IMR-90 (cell line): ENCODE measurements at regions not wholly inside any gene's neighbourhood (a gene's known extent, or its start where the extent isn't known, plus 50 kb on each side); places are given as distances from the start of the nearest gene placed in this dataset.

Experiments
- ATAC-seq: fragments of 200-7000 bp; cut with Tn5 transposase; 2 replicates; pipeline ENCODE4 v1.9.1; 2020; ENCODE audit warnings: low read depth, mild to moderate bottlenecking, moderate library complexity
- BruUV-seq: library from RNA; stranded (reverse); fragments of 400-500 nt; replicated peaks from 2 replicates; lab custom pipeline; 2021; lab: Mats Ljungman, UMichigan
- CTCF ChIA-PET: fragments of 300-600 bp; formaldehyde crosslinking; extraction: SDS; loops from one replicate; lab custom pipeline; 2021; ENCODE audit warnings: antibody characterized with exemption; lab: Yijun Ruan, JAX
- POLR2A ChIA-PET: fragments of 300-600 bp; sonication (Branson Sonifier 250); formaldehyde crosslinking; loops from one replicate; lab custom pipeline; 2022; ENCODE audit warnings: antibody characterized with exemption; ENCODE audit not compliant: unreplicated experiment; lab: Charles Lee
- DNase-seq: peaks from one replicate; pipeline ENCODE4 v3.0.0; 2013
- H2AFZ ChIP-seq: replicated peaks from 2 replicates; pipeline ENCODE3; 2013; ENCODE audit warnings: low read length, mild to moderate bottlenecking; ENCODE audit not compliant: poor library complexity
- H2AK5ac ChIP-seq: 2 replicates; pipeline ENCODE4 v1.6.1; 2013; ENCODE audit warnings: low read depth, low read length, inconsistent platforms
- H2AK9ac ChIP-seq: replicated peaks from 2 replicates; pipeline ENCODE3; 2013; ENCODE audit warnings: mild to moderate bottlenecking, low read depth, low read length, moderate library complexity; ENCODE audit not compliant: poor library complexity
- H2BK120ac ChIP-seq: 2 replicates; pipeline ENCODE4 v1.6.1; 2013; ENCODE audit warnings: low read depth, low read length, inconsistent platforms
- H2BK15ac ChIP-seq: 3 replicates; pipeline ENCODE4 v1.6.1; 2013; ENCODE audit warnings: low read depth, low read length, inconsistent platforms
- H2BK20ac ChIP-seq: 2 replicates; pipeline ENCODE4 v1.6.1; 2013; ENCODE audit warnings: low read depth, mild to moderate bottlenecking, inconsistent platforms, low read length, moderate library complexity
- H2BK5ac ChIP-seq: 2 replicates; pipeline ENCODE4 v1.6.1; 2013; ENCODE audit warnings: mild to moderate bottlenecking, low read depth, low read length, inconsistent platforms; ENCODE audit not compliant: poor library complexity, severe bottlenecking
- H3K14ac ChIP-seq: replicated peaks from 2 replicates; pipeline ENCODE4 v1.6.1; 2013; ENCODE audit warnings: low read depth, low read length, inconsistent platforms
- H3K18ac ChIP-seq: 2 replicates; pipeline ENCODE4 v1.6.1; 2013; ENCODE audit warnings: low read depth, low read length, control low read depth
- H3K23ac ChIP-seq: 2 replicates; pipeline ENCODE4 v1.6.1; 2013; ENCODE audit warnings: low read depth, low read length, inconsistent platforms
- H3K27ac ChIP-seq: 2 replicates; pipeline ENCODE4 v1.5.1; 2013; ENCODE audit warnings: mild to moderate bottlenecking, control low read depth, low read length; ENCODE audit not compliant: insufficient read depth
- H3K27me3 ChIP-seq: 2 replicates; pipeline ENCODE4 v1.6.1; 2013; ENCODE audit warnings: low read length; ENCODE audit not compliant: control insufficient read depth, insufficient read depth
- H3K36me3 ChIP-seq: 2 replicates; pipeline ENCODE4 v1.6.1; 2013; ENCODE audit warnings: low read length, mixed read lengths; ENCODE audit not compliant: control insufficient read depth, insufficient read depth
- H3K4ac ChIP-seq: 2 replicates; pipeline ENCODE4 v1.6.1; 2013; ENCODE audit warnings: low read depth, low read length, inconsistent platforms
- H3K4me1 ChIP-seq: 2 replicates; pipeline ENCODE4 v1.6.1; 2013; ENCODE audit warnings: low read length, mixed read lengths; ENCODE audit not compliant: control insufficient read depth, insufficient read depth
- H3K4me2 ChIP-seq: 2 replicates; pipeline ENCODE4 v1.6.1; 2013; ENCODE audit warnings: low read depth, mild to moderate bottlenecking, control low read depth, low read length, moderate library complexity
- H3K4me3 ChIP-seq: 2 replicates; pipeline ENCODE4 v1.5.1; 2013; ENCODE audit warnings: low read depth, mild to moderate bottlenecking, control low read depth, low read length, moderate library complexity; ENCODE audit not compliant: insufficient read depth
- H3K56ac ChIP-seq: 2 replicates; pipeline ENCODE4 v1.6.1; 2013; ENCODE audit warnings: low read length, inconsistent platforms; ENCODE audit not compliant: insufficient read depth; ENCODE audit errors: extremely low read depth
- H3K79me1 ChIP-seq, 2 experiments: 2 replicates each; pipeline ENCODE4 v1.6.1; 2013; ENCODE audit warnings: low read length in 2 of 2, inconsistent platforms in 1 of 2, low read depth in 1 of 2
- H3K9ac ChIP-seq: 2 replicates; pipeline ENCODE4 v1.6.1; 2013; ENCODE audit warnings: low read depth, low read length, control low read depth
- H3K9me1 ChIP-seq: 2 replicates; pipeline ENCODE4 v1.6.1; 2013; ENCODE audit warnings: low read length, inconsistent platforms; ENCODE audit not compliant: insufficient read depth
- H3K9me3 ChIP-seq: 2 replicates; pipeline ENCODE4 v1.6.1; 2013; ENCODE audit warnings: low read length; ENCODE audit not compliant: control insufficient read depth, insufficient read depth
- H4K20me1 ChIP-seq: 2 replicates; pipeline ENCODE4 v1.6.1; 2013; ENCODE audit warnings: low read length, inconsistent platforms; ENCODE audit not compliant: insufficient read depth
- H4K5ac ChIP-seq: 2 replicates; pipeline ENCODE4 v1.6.1; 2013; ENCODE audit warnings: mild to moderate bottlenecking, low read depth, low read length, control low read depth
- H4K8ac ChIP-seq, 2 experiments: 2 replicates each; pipeline ENCODE4 v1.6.1; 2013; ENCODE audit warnings: low read depth in 2 of 2, low read length in 2 of 2, control low read depth in 1 of 2, inconsistent platforms in 1 of 2
- H4K91ac ChIP-seq: 2 replicates; pipeline ENCODE4 v1.6.1; 2013; ENCODE audit warnings: low read depth, low read length, inconsistent platforms; ENCODE audit not compliant: insufficient read depth
- BHLHE40 ChIP-seq: fragments of 150-350 bp; IDR thresholded peaks from 2 replicates; pipeline ENCODE4 v1.6.1; 2016; ENCODE audit warnings: mild to moderate bottlenecking, low read depth, low read length
- CEBPB ChIP-seq: IDR thresholded peaks from 2 replicates; pipeline ENCODE4 v1.6.1; 2012; ENCODE audit warnings: low read depth, low read length, improper control_type of control experiment
- CHD1 ChIP-seq: IDR thresholded peaks from 2 replicates; pipeline ENCODE4 v1.6.1; 2012; ENCODE audit warnings: low read depth, low read length, improper control_type of control experiment
- FOS ChIP-seq: fragments of 150-350 bp; IDR thresholded peaks from 2 replicates; pipeline ENCODE4 v1.6.1; 2016; ENCODE audit warnings: low read depth, low read length
- MAFK ChIP-seq: IDR thresholded peaks from 2 replicates; pipeline ENCODE4 v1.6.1; 2012; ENCODE audit warnings: low read depth, low read length, improper control_type of control experiment
- MAZ ChIP-seq: IDR thresholded peaks from 2 replicates; pipeline ENCODE4 v1.6.1; 2012; ENCODE audit warnings: low read depth, mild to moderate bottlenecking, low read length, improper control_type of control experiment, moderate library complexity, borderline replicate concordance
- MXI1 ChIP-seq: IDR thresholded peaks from 2 replicates; pipeline ENCODE4 v1.6.1; 2012; ENCODE audit warnings: low read depth, mild to moderate bottlenecking, low read length, moderate library complexity, borderline replicate concordance
- NFE2L2 ChIP-seq: fragments of 150-350 bp; IDR thresholded peaks from 2 replicates; pipeline ENCODE4 v1.6.1; 2016; ENCODE audit warnings: low read depth, mild to moderate bottlenecking, low read length
- POLR2A ChIP-seq: IDR thresholded peaks from 2 replicates; pipeline ENCODE4 v1.6.1; 2012; ENCODE audit warnings: mild to moderate bottlenecking, low read depth, low read length
- RAD21 ChIP-seq: IDR thresholded peaks from 2 replicates; pipeline ENCODE4 v1.6.1; 2012; ENCODE audit warnings: low read length, improper control_type of control experiment
- RCOR1 ChIP-seq: IDR thresholded peaks from 2 replicates; pipeline ENCODE4 v1.6.1; 2012; ENCODE audit warnings: mild to moderate bottlenecking, low read length, improper control_type of control experiment; ENCODE audit not compliant: insufficient replicate concordance
- RFX5 ChIP-seq: IDR thresholded peaks from 2 replicates; pipeline ENCODE4 v1.8.0; 2012; ENCODE audit warnings: low read depth, mild to moderate bottlenecking, low read length, moderate library complexity
- SMC3 ChIP-seq: fragments of 150-350 bp; IDR thresholded peaks from 2 replicates; pipeline ENCODE4 v1.6.1; 2016; ENCODE audit warnings: low read depth, mild to moderate bottlenecking, antibody characterized with exemption, low read length, moderate library complexity
- WGBS, 2 experiments: methylation state at CpG; one replicate each; pipeline versions ENCODE4 v1.1.5 to v1.1.7; 2013; ENCODE audit warnings: missing lambda C conversion rate in 2 of 2; ENCODE audit not compliant: insufficient read length in 1 of 2; ENCODE audit errors: extremely low coverage in 2 of 2; 5-methylcytosine and 5-hydroxymethylcytosine counted together
- dilution Hi-C: fragments of 300-500 bp; cut with HindIII; formaldehyde crosslinking; loops from one replicate; pipeline ENCODE4 v1.14.3; 2018; ENCODE audit warnings: low sequenced_read_pairs; ENCODE audit not compliant: unreplicated experiment
- in situ Hi-C: fragments of 300-500 bp; cut with MboI; formaldehyde crosslinking; loops from 3 replicates; pipeline ENCODE4 v1.14.3; 2019; ENCODE audit warnings: low sequenced_read_pairs, inconsistent platforms, mixed read lengths
- intact Hi-C: fragments of 100-400 bp; cut with micrococcal nuclease; formaldehyde crosslinking; loops from 2 replicates; pipeline ENCODE4 v1.10.0; 2022
- TF ChIP-seq, protein P1 (sequence below): fragments of 150-350 bp; IDR thresholded peaks from 2 replicates; pipeline ENCODE4 v1.6.1; 2016; ENCODE audit warnings: low read depth, mild to moderate bottlenecking, low read length, moderate library complexity, borderline replicate concordance
- TF ChIP-seq, protein P2 (sequence below): fragments of 150-350 bp; IDR thresholded peaks from 2 replicates; pipeline ENCODE4 v1.6.1; 2017; ENCODE audit warnings: mild to moderate bottlenecking, antibody characterized with exemption, low read length, low read depth
- TF ChIP-seq, protein P3 (sequence below): conservative IDR thresholded peaks from 2 replicates; pipeline ENCODE4 v1.5.1; 2012; ENCODE audit warnings: mild to moderate bottlenecking, low read depth, low read length, improper control_type of control experiment

DNA sequence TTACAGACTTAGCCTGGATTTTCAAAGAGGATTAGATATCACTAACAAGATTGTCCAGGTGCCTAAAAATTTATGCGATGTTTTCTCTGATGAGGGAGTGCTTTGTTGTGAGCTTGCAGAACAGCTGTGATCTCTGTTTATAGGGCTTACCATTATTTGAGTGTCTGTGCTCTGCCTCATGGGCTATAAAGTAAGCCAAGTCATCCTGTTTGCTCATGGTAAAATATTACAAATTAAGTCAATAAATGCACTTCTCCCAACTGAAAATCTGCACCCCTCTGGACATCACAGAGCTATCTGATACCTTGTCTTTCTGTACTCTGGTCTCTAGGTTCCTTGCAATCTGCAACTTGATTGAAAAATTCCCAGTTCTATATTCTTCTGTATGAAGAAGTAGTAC lies 293.4 kb upstream of the ACTBL2 start:
- Histone ChIP-seq H3K4me3 (no peak overlapping the region), H3K4ac (no peak overlapping the region; the same call in 1 of the 2 replicates), H2AK5ac (no peak overlapping the region), H3K18ac (peak overlapping the region; percentile 97; the same call in 1 of the 2 replicates), H4K20me1 (no peaks in the 10 kb centered on the region), H3K27me3 (no peaks in the 10 kb centered on the region), H4K91ac (no peak overlapping the region), H3K56ac (no peak overlapping the region), H3K4me1 (peaks cover 22% of the 10 kb centered on the region), H3K4me2 (peak overlapping the region; percentile 42; the same call in 1 of the 2 replicates), H2BK15ac (no peak overlapping the region), H2BK120ac (peak overlapping the region; percentile 87; the same call in 1 of the 2 replicates), H2BK20ac (peak overlapping the region; percentile 31; the same call in 1 of the 2 replicates), H2AFZ (no peak overlapping the region), H3K9me3 (no peaks in the 10 kb centered on the region), H3K23ac (no peak overlapping the region), H3K14ac (no peak overlapping the region), H2BK5ac (peak overlapping the region; percentile 17), H3K9me1 (peaks cover 3% of the 10 kb centered on the region; the same call in 1 of the 2 replicates), H3K9ac (no peak overlapping the region), H3K27ac (no peak overlapping the region), H2AK9ac (no peak overlapping the region), H4K5ac (peak overlapping the region; percentile 50; the same call in 1 of the 2 replicates), H4K8ac (no peak overlapping the region), H3K36me3 (no peaks in the 10 kb centered on the region), H3K79me1 (no peaks in the 10 kb centered on the region)
- intact Hi-C loops (loop anchor here (5.0 to 10.0 kb wide), 2 partner anchors 121 to 394 kb away; no protein-coding TSS in a partner anchor), dilution Hi-C loops (loop anchor here (25.0 kb wide), 1 partner anchor 661 kb away; no protein-coding TSS in a partner anchor), in situ Hi-C loops (no loop called here)
- peak; percentile 66 for DNase-seq
- no CpG with 5 or more reads among the region's 1 CpG for WGBS, 2 experiments
- no peak for TF ChIP-seq POLR2A
- no peak for TF ChIP-seq MXI1
- no peak for TF ChIP-seq SMC3
- TF ChIP-seq FOS: no peak
- TF ChIP-seq BHLHE40: no peak
- TF ChIP-seq NFE2L2: no peak
- TF ChIP-seq CHD1: no peak
- TF ChIP-seq RCOR1: no peak
- TF ChIP-seq, protein P1, sequence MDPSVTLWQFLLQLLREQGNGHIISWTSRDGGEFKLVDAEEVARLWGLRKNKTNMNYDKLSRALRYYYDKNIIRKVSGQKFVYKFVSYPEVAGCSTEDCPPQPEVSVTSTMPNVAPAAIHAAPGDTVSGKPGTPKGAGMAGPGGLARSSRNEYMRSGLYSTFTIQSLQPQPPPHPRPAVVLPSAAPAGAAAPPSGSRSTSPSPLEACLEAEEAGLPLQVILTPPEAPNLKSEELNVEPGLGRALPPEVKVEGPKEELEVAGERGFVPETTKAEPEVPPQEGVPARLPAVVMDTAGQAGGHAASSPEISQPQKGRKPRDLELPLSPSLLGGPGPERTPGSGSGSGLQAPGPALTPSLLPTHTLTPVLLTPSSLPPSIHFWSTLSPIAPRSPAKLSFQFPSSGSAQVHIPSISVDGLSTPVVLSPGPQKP: no peak
- TF ChIP-seq MAZ: no peak
- no peak for TF ChIP-seq RAD21
- TF ChIP-seq, protein P2, sequence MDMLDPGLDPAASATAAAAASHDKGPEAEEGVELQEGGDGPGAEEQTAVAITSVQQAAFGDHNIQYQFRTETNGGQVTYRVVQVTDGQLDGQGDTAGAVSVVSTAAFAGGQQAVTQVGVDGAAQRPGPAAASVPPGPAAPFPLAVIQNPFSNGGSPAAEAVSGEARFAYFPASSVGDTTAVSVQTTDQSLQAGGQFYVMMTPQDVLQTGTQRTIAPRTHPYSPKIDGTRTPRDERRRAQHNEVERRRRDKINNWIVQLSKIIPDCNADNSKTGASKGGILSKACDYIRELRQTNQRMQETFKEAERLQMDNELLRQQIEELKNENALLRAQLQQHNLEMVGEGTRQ: no peak
- TF ChIP-seq, protein P3, sequence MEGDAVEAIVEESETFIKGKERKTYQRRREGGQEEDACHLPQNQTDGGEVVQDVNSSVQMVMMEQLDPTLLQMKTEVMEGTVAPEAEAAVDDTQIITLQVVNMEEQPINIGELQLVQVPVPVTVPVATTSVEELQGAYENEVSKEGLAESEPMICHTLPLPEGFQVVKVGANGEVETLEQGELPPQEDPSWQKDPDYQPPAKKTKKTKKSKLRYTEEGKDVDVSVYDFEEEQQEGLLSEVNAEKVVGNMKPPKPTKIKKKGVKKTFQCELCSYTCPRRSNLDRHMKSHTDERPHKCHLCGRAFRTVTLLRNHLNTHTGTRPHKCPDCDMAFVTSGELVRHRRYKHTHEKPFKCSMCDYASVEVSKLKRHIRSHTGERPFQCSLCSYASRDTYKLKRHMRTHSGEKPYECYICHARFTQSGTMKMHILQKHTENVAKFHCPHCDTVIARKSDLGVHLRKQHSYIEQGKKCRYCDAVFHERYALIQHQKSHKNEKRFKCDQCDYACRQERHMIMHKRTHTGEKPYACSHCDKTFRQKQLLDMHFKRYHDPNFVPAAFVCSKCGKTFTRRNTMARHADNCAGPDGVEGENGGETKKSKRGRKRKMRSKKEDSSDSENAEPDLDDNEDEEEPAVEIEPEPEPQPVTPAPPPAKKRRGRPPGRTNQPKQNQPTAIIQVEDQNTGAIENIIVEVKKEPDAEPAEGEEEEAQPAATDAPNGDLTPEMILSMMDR: no peak
- TF ChIP-seq MAFK: no peak
- no peak for TF ChIP-seq RFX5
- TF ChIP-seq CEBPB: no peak
- peak; percentile 47 for ATAC-seq
- ChIA-PET CTCF (interaction anchor here (0.9 to 6.5 kb wide), 4 partner anchors 55 to 392 kb away, joined by 3 to 34 read pairs (median 3); no protein-coding TSS in a partner anchor), POLR2A (interaction anchor here (0.7 kb wide), 1 partner anchor 683 kb away, joined by 4 read pairs; no protein-coding TSS in a partner anchor)
- no TSS peak for BruUV-seq
